ENCODE measurements at regions not wholly inside any gene's neighbourhood (a gene's known extent, or its start where the extent isn't known, plus 50 kb on each side); places are given as distances from the start of the nearest gene placed in this dataset.

- TF ChIP-seq CTCF (conservative IDR thresholded peaks at IDR 0.05; ENCODE audit: low read depth, low read length): no peak
- no peak for TF ChIP-seq FOS (IDR thresholded peaks at IDR 0.05; ENCODE audit: low read depth, low read length)
- TF ChIP-seq CEBPB (IDR thresholded peaks at IDR 0.05; ENCODE audit: low read depth, low read length): no peak
- no peak for TF ChIP-seq POLR2A (IDR thresholded peaks at IDR 0.05; ENCODE audit: low read depth, low read length)
- no peak for TF ChIP-seq MAZ (IDR thresholded peaks at IDR 0.05; ENCODE audit: borderline replicate concordance, low read depth, low read length)
- no peak for TF ChIP-seq ELK1 (IDR thresholded peaks at IDR 0.05; ENCODE audit: borderline replicate concordance, low read depth, low read length)
- TF ChIP-seq CHD1 (IDR thresholded peaks at IDR 0.05; ENCODE audit: low read depth, low read length): no peak
- TF ChIP-seq SMC3 (IDR thresholded peaks at IDR 0.05; ENCODE audit: low read depth, low read length): no peak
- TF ChIP-seq MAFK (IDR thresholded peaks at IDR 0.05; ENCODE audit: low read depth, low read length): no peak
- no peak for TF ChIP-seq USF2 (IDR thresholded peaks at IDR 0.05; ENCODE audit: low read depth, low read length)
Measured at GRCh38 chr1:157429601-157430240, 122.6 kb downstream of the FCRL5 start.
